H1 (cell line): ENCODE measurements at regions not wholly inside any gene's neighbourhood (a gene's known extent, or its start where the extent isn't known, plus 50 kb on each side); places are given as distances from the start of the nearest gene placed in this dataset.

Experiments used
- CHD7 ChIP-seq: fragments of 300-600 bp; sonication (generic); IDR thresholded peaks from 2 replicates; pipeline ENCODE4 v1.7.1; 2012; ENCODE audit warnings: low read length, moderate library complexity, mild to moderate bottlenecking, inconsistent platforms; ENCODE audit not compliant: insufficient replicate concordance
- SAP30 ChIP-seq: fragments of 300-600 bp; sonication (generic); IDR thresholded peaks from 2 replicates; pipeline ENCODE4 v1.7.1; 2012; ENCODE audit warnings: low read length, moderate library complexity, mild to moderate bottlenecking, inconsistent platforms; ENCODE audit not compliant: insufficient read depth, insufficient replicate concordance
- SIX5 ChIP-seq: IDR thresholded peaks from 2 replicates; pipeline ENCODE4 v1.6.1; 2011; ENCODE audit warnings: mild to moderate bottlenecking, low read depth, low read length
- SP1 ChIP-seq: IDR thresholded peaks from 2 replicates; pipeline ENCODE4 v1.6.1; 2011; ENCODE audit warnings: low read depth, low read length

GRCh38 chr16:60404401-60404800, 1631.8 kb downstream of the CDH8 start (continued):
- TF ChIP-seq CHD7 = no peak
- TF ChIP-seq SAP30 = no peak
- no peak for TF ChIP-seq SIX5
- no peak for TF ChIP-seq SP1
